Nephron (organoid): ENCODE measurements at regions not wholly inside any gene's neighbourhood (a gene's known extent, or its start where the extent isn't known, plus 50 kb on each side); places are given as distances from the start of the nearest gene placed in this dataset.
A peak's percentile ranks its signal among the peaks of the same experiment; 100 is the strongest.

Experiments
- H3K27ac Mint-ChIP-seq, 3 experiments: 2 replicates each; pipeline ENCODE4 v1.8.0; 2020; ENCODE audit warnings: mixed read lengths in 3 of 3, mild to moderate bottlenecking in 2 of 3, moderate library complexity in 1 of 3
- H3K27me3 Mint-ChIP-seq: 2 replicates; pipeline ENCODE4 v1.8.0; 2021; ENCODE audit warnings: low read depth, mild to moderate bottlenecking, moderate library complexity, mixed read lengths
- H3K36me3 Mint-ChIP-seq: 2 replicates; pipeline ENCODE4 v1.8.0; 2020; ENCODE audit warnings: low read depth, mixed read lengths
- H3K4me1 Mint-ChIP-seq: 2 replicates; pipeline ENCODE4 v1.8.0; 2020; ENCODE audit warnings: mixed read lengths
- H3K4me3 Mint-ChIP-seq, 3 experiments: 2 replicates each; pipeline ENCODE4 v1.8.0; 2020; ENCODE audit warnings: mild to moderate bottlenecking in 3 of 3, mixed read lengths in 3 of 3, moderate library complexity in 2 of 3
- H3K9me3 Mint-ChIP-seq: 2 replicates; pipeline ENCODE4 v1.8.0; 2020; ENCODE audit warnings: mixed read lengths
- CTCF ChIP-seq, 3 experiments: fragments of 200-600 bp; sonication (generic); IDR thresholded peaks; one replicate each; pipeline ENCODE4 v1.5.0; 2021; ENCODE audit warnings: antibody characterized with exemption in 3 of 3; ENCODE audit not compliant: unreplicated experiment in 3 of 3

DNA sequence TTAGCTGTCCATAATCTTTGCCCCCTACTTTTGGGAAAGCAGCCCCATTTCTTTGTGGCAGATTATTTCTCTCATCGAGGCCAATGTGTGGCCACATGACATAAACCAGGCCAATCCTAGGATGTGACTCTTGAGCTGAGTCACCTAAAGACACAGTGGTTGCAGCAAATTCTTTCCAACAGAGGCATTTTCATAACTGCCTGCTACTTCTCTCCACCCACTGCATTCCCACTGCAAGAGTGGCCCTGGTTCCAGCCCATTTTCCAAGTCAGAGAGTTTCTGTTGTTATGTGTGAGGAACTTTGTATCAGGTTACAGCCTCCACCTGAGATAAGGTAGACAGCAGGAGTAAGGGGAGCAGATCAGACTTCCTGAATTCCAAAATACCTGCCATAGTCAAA lies 195.2 kb downstream of the RGS9 start:
- Mint-ChIP-seq H3K27me3 (no peaks in the 10 kb centered on the region), H3K9me3 (peaks cover under 1% of the 10 kb centered on the region), H3K36me3 (peaks cover under 1% of the 10 kb centered on the region), H3K27ac (no peak overlapping the region), H3K4me3 (no peak overlapping the region), H3K4me1 (no peaks in the 10 kb centered on the region)
- no peak for TF ChIP-seq CTCF (IDR thresholded peaks at IDR 0.05; ENCODE audit: unreplicated experiment in 3 of 3)

DNA sequence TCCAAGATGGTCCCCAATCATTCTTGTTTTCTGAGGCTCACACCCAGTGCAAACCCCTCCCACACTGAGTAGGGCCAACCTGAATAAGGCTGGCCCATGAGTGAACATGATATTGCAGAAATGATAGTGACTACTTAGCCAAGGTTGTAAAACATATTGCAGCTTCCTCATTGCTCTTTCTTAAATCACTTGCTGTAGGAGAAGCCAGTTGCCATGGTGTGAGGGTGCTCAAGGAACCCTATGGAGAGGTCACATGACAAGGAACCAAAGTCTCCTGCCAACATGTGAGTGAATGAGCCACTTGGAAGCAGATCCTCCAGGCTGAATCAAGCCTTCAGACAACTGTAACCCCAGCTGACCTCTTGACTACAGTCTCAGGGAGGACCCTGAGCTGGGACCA lies 191.4 kb downstream of the RGS9 start:
- no peak for TF ChIP-seq CTCF (IDR thresholded peaks at IDR 0.05; ENCODE audit: unreplicated experiment in 3 of 3)
- H3K4me1 Mint-ChIP-seq, result peaks cover 16% of the 10 kb centered on the region

DNA sequence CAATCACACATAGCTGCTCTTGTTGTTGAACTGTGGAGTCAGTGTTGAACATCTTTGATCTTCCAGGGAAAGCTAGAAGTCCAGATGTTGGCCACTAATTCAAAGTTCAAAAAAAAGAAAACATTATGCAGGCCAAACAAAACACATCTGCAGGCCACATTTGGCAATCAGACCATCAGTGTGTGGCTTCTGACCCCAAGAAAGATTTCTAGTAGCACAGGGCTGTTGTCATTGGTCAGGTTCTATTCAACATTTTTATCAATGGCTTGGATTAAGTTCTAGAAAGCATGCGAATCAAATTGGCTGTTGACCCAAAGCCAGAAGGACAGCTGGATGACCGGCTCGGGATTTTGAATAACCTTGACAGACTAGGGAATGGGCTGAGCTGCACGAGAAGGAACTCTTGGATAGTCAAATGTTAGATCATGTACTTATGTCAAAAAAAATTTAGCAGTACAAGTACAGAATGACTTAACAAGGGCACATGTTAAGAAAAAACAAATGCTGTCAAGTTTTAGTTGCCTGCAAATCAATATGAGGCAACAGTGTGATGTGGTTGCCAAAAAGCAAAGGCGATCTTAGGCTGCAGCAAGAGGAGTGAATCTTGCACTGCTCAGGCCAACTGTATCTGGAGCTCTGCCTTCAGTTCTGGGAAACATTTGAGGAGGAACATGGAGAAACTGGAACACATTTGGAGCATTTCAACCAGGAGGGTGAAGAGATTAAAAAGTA lies 187.6 kb downstream of the RGS9 start:
- TF ChIP-seq CTCF (IDR thresholded peaks at IDR 0.05; ENCODE audit: unreplicated experiment in 3 of 3), result no peak
- Mint-ChIP-seq H3K27me3 (no peaks in the 10 kb centered on the region), H3K36me3 (no peaks in the 10 kb centered on the region), H3K4me1 (peaks cover 24% of the 10 kb centered on the region), H3K4me3 (peak overlapping the region in 1 of 3 experiments; percentile 2), H3K9me3 (no peaks in the 10 kb centered on the region), H3K27ac (peak overlapping the region; percentile 9 to 79 (median 11))

More for the DNA sequence above, 191.4 kb downstream of the RGS9 start:
- Mint-ChIP-seq H3K36me3 (no peaks in the 10 kb centered on the region), H3K27me3 (no peaks in the 10 kb centered on the region), H3K4me3 (no peak overlapping the region), H3K27ac (no peak overlapping the region), H3K9me3 (no peaks in the 10 kb centered on the region)

GRCh38 chr17:65323049-65323448 lies 185.9 kb downstream of the RGS9 start:
- no peak for TF ChIP-seq CTCF (IDR thresholded peaks at IDR 0.05; ENCODE audit: unreplicated experiment in 3 of 3)
- H3K4me3 Mint-ChIP-seq, result no peak overlapping the region
- no peaks in the 10 kb centered on the region for H3K9me3 Mint-ChIP-seq
- no peaks in the 10 kb centered on the region for H3K36me3 Mint-ChIP-seq
- peaks cover 24% of the 10 kb centered on the region for H3K4me1 Mint-ChIP-seq
- no peak overlapping the region for H3K27ac Mint-ChIP-seq
- no peaks in the 10 kb centered on the region for H3K27me3 Mint-ChIP-seq

- H3K4me1 Mint-ChIP-seq, result peaks cover 24% of the 10 kb centered on the region
- no peak overlapping the region for H3K4me3 Mint-ChIP-seq
- no peaks in the 10 kb centered on the region for H3K27me3 Mint-ChIP-seq
- TF ChIP-seq CTCF (IDR thresholded peaks at IDR 0.05; ENCODE audit: unreplicated experiment in 3 of 3), result no peak
- H3K9me3 Mint-ChIP-seq, result no peaks in the 10 kb centered on the region
- no peaks in the 10 kb centered on the region for H3K36me3 Mint-ChIP-seq
- no peak overlapping the region for H3K27ac Mint-ChIP-seq
Observed at GRCh38 chr17:65320820-65321219, 183.7 kb downstream of the RGS9 start.

DNA sequence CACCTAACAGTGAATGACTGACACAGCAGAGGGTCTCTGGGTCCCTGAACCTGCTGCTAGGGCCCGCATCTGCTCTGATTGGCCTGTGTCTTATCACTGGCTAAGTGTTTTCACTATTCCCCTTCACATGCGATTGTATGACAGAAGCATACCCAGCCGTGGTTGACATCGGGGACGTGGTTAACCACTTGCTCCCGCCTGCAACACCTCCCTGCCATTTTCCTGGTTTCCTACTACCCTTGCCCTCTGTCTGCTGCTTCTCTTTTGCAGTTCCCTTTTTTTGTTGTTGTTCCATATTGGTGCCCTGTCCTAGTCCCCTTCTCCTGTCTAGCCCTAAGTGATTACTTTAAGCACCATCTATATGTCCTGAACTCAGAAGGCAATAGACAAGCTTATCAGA lies 177.0 kb downstream of the RGS9 start:
- Mint-ChIP-seq H3K4me3 (no peak overlapping the region), H3K27ac (no peak overlapping the region), H3K27me3 (no peaks in the 10 kb centered on the region), H3K36me3 (no peaks in the 10 kb centered on the region), H3K9me3 (peaks cover 3% of the 10 kb centered on the region), H3K4me1 (peaks cover 25% of the 10 kb centered on the region)
- TF ChIP-seq CTCF (IDR thresholded peaks at IDR 0.05; ENCODE audit: unreplicated experiment in 3 of 3), result no peak
